ENCODE measurements at regions not wholly inside any gene's neighbourhood (a gene's known extent, or its start where the extent isn't known, plus 50 kb on each side); places are given as distances from the start of the nearest gene placed in this dataset.

DNA sequence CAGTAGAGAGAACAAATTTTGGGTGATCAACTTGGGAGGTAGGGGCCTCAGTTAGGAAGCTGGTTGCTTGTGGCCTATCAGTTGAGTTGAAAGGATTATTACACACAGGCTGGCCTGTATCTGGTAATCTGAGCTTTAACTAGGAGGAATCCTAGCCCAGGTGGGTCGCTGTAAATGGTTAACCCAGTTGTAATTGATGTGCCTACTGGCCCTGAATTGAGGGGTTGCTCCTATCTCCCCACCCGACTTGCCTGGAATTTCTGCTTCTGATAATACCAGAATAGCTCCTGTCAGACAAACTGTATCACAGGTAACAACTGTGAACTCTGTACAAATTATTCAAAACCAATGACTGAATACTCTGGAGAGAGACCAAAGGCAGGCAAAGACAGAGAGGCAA is 210.4 kb upstream of the RUNX1 start:
- no peaks in the 10 kb centered on the region for H3K79me2 ChIP-seq (ENCODE audit: insufficient read depth, low read length)
- no peaks in the 10 kb centered on the region for H3K27me3 ChIP-seq (ENCODE audit: insufficient read depth, low read length, poor library complexity, severe bottlenecking)
- no peaks in the 10 kb centered on the region for H3K4me1 ChIP-seq (ENCODE audit: insufficient read depth, low read length, poor library complexity, severe bottlenecking)
- no peaks in the 10 kb centered on the region for H4K20me1 ChIP-seq (ENCODE audit: insufficient read depth, low read length, poor library complexity, severe bottlenecking)
- H3F3A ChIP-seq (ENCODE audit: low read depth): no peaks in the 10 kb centered on the region
- no peaks in the 10 kb centered on the region for H3K9me3 ChIP-seq (ENCODE audit: insufficient read depth, low read depth, low read length)
- H2AFZ ChIP-seq (ENCODE audit: low read length): no peak overlapping the region
- H3K4me2 ChIP-seq (ENCODE audit: low read depth, low read length, poor library complexity, severe bottlenecking): no peak overlapping the region
- H3K36me3 ChIP-seq (ENCODE audit: insufficient read depth, low read length): no peaks in the 10 kb centered on the region
- H3K9ac ChIP-seq (ENCODE audit: low read depth, low read length, poor library complexity, severe bottlenecking): no peak overlapping the region
- H3K4me3 ChIP-seq (ENCODE audit: low read length, poor library complexity, severe bottlenecking): no peak overlapping the region
- TF ChIP-seq, protein P1, sequence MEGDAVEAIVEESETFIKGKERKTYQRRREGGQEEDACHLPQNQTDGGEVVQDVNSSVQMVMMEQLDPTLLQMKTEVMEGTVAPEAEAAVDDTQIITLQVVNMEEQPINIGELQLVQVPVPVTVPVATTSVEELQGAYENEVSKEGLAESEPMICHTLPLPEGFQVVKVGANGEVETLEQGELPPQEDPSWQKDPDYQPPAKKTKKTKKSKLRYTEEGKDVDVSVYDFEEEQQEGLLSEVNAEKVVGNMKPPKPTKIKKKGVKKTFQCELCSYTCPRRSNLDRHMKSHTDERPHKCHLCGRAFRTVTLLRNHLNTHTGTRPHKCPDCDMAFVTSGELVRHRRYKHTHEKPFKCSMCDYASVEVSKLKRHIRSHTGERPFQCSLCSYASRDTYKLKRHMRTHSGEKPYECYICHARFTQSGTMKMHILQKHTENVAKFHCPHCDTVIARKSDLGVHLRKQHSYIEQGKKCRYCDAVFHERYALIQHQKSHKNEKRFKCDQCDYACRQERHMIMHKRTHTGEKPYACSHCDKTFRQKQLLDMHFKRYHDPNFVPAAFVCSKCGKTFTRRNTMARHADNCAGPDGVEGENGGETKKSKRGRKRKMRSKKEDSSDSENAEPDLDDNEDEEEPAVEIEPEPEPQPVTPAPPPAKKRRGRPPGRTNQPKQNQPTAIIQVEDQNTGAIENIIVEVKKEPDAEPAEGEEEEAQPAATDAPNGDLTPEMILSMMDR (conservative IDR thresholded peaks at IDR 0.05; ENCODE audit: low read length): no peak
- no peak for TF ChIP-seq EZH2phosphoT487 (IDR thresholded peaks at IDR 0.05; ENCODE audit: borderline replicate concordance)
- no peaks in the 10 kb centered on the region for H3K9me2 ChIP-seq (replicated peaks; ENCODE audit: low read depth, low read length)

DNA sequence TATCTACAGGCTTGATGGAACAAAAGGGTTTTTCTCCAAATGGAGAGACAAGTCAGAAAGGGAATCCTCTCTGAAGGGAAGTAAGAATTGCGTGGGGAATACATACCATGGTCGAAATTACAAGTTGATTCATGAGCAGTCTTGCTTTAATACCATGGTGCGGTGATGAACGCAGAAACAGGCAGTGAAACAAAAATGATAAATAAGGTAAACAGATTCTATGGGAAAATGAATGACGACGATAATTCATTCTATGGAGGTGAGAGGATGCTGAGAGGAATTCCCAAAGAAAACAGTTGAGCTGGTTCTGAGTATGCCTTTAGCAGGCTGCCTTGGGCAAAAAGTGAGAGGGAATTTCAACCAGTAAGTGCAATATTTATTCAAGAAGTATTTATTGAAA is 209.4 kb upstream of the RUNX1 start:
- Histone ChIP-seq H3K4me2 (ENCODE audit: low read depth, low read length, poor library complexity, severe bottlenecking) (no peak overlapping the region), H3K4me1 (ENCODE audit: insufficient read depth, low read length, poor library complexity, severe bottlenecking) (no peaks in the 10 kb centered on the region), H3K36me3 (ENCODE audit: insufficient read depth, low read length) (no peaks in the 10 kb centered on the region), H4K20me1 (ENCODE audit: insufficient read depth, low read length, poor library complexity, severe bottlenecking) (no peaks in the 10 kb centered on the region), H3K27me3 (ENCODE audit: insufficient read depth, low read length, poor library complexity, severe bottlenecking) (no peaks in the 10 kb centered on the region), H3K9me2 (replicated peaks; ENCODE audit: low read depth, low read length) (no peaks in the 10 kb centered on the region), H2AFZ (ENCODE audit: low read length) (no peak overlapping the region), H3K79me2 (ENCODE audit: insufficient read depth, low read length) (no peaks in the 10 kb centered on the region), H3K9ac (ENCODE audit: low read depth, low read length, poor library complexity, severe bottlenecking) (no peak overlapping the region), H3K9me3 (ENCODE audit: insufficient read depth, low read depth, low read length) (no peaks in the 10 kb centered on the region), H3F3A (ENCODE audit: low read depth) (no peaks in the 10 kb centered on the region), H3K4me3 (ENCODE audit: low read length, poor library complexity, severe bottlenecking) (no peak overlapping the region)
- TF ChIP-seq, protein P1 (conservative IDR thresholded peaks at IDR 0.05; ENCODE audit: low read length): no peak
- TF ChIP-seq EZH2phosphoT487 (IDR thresholded peaks at IDR 0.05; ENCODE audit: borderline replicate concordance): no peak

DNA sequence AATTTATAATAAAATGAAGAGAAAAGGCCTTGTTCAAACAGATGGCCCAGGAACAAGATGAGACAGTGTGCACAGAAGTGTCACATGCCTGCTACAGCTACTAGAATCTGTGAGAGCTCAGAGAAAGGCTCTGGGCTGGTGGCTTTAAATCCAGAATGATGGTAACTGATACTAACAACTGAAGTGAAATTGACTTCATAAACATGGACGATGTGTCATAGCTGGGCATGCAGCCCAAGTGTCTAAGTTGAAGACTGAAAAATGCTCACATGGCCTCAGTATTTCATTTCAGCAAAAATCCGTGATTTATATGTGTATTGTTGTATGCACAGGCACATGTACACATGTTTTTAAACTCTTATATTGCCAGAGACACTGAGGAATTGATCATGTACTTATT is 208.3 kb upstream of the RUNX1 start:
- no peaks in the 10 kb centered on the region for H3K4me1 ChIP-seq (ENCODE audit: insufficient read depth, low read length, poor library complexity, severe bottlenecking)
- H3K27me3 ChIP-seq (ENCODE audit: insufficient read depth, low read length, poor library complexity, severe bottlenecking): no peaks in the 10 kb centered on the region
- H3K36me3 ChIP-seq (ENCODE audit: insufficient read depth, low read length): no peaks in the 10 kb centered on the region
- no peak overlapping the region for H3K4me2 ChIP-seq (ENCODE audit: low read depth, low read length, poor library complexity, severe bottlenecking)
- H3K9me2 ChIP-seq (replicated peaks; ENCODE audit: low read depth, low read length): no peaks in the 10 kb centered on the region
- TF ChIP-seq, protein P1 (conservative IDR thresholded peaks at IDR 0.05; ENCODE audit: low read length): no peak
- H3F3A ChIP-seq (ENCODE audit: low read depth): no peaks in the 10 kb centered on the region
- no peaks in the 10 kb centered on the region for H4K20me1 ChIP-seq (ENCODE audit: insufficient read depth, low read length, poor library complexity, severe bottlenecking)
- H3K9me3 ChIP-seq (ENCODE audit: insufficient read depth, low read depth, low read length): no peaks in the 10 kb centered on the region
- no peaks in the 10 kb centered on the region for H3K79me2 ChIP-seq (ENCODE audit: insufficient read depth, low read length)
- H3K4me3 ChIP-seq (ENCODE audit: low read length, poor library complexity, severe bottlenecking): no peak overlapping the region
- H2AFZ ChIP-seq (ENCODE audit: low read length): no peak overlapping the region
- H3K9ac ChIP-seq (ENCODE audit: low read depth, low read length, poor library complexity, severe bottlenecking): no peak overlapping the region
